H9 (cell line): ENCODE measurements at regions not wholly inside any gene's neighbourhood (a gene's known extent, or its start where the extent isn't known, plus 50 kb on each side); places are given as distances from the start of the nearest gene placed in this dataset.

Source experiments
- DNase-seq: peaks from one replicate; pipeline ENCODE4 v3.0.0-alpha.2; 2017
- H2AFZ ChIP-seq: one replicate; pipeline ENCODE4 v1.6.1; 2013; ENCODE audit warnings: mild to moderate bottlenecking, low read length, control low read depth, moderate library complexity
- H2AK5ac ChIP-seq: 2 replicates; pipeline ENCODE4 v1.6.1; 2013; ENCODE audit warnings: low read length, control low read depth, mixed read lengths; ENCODE audit not compliant: insufficient read length
- H2BK120ac ChIP-seq: one replicate; pipeline ENCODE4 v1.6.1; 2013; ENCODE audit warnings: low read depth, mild to moderate bottlenecking, low read length, control low read depth, inconsistent platforms; ENCODE audit not compliant: poor library complexity, severe bottlenecking
- H2BK12ac ChIP-seq: 2 replicates; pipeline ENCODE4 v1.6.1; 2013; ENCODE audit warnings: low read length, control low read depth, mixed read lengths, low read depth; ENCODE audit not compliant: insufficient read length
- H2BK15ac ChIP-seq: 2 replicates; pipeline ENCODE4 v1.6.1; 2013; ENCODE audit warnings: low read depth, low read length, control low read depth
- H2BK20ac ChIP-seq: one replicate; pipeline ENCODE4 v1.6.1; 2013; ENCODE audit warnings: low read depth, mild to moderate bottlenecking, low read length, control low read depth, inconsistent platforms; ENCODE audit not compliant: poor library complexity, severe bottlenecking
- H2BK5ac ChIP-seq: 2 replicates; pipeline ENCODE4 v1.6.1; 2013; ENCODE audit warnings: low read length, control low read depth, mixed read lengths; ENCODE audit not compliant: insufficient read length
- H3K14ac ChIP-seq: 2 replicates; pipeline ENCODE4 v1.6.1; 2013; ENCODE audit warnings: low read length, control low read depth; ENCODE audit not compliant: insufficient read depth
- H3K18ac ChIP-seq: 2 replicates; pipeline ENCODE4 v1.6.1; 2013; ENCODE audit warnings: low read depth, mild to moderate bottlenecking, mixed read lengths, low read length, control low read depth; ENCODE audit not compliant: insufficient read length
- H3K23ac ChIP-seq: 2 replicates; pipeline ENCODE4 v1.6.1; 2013; ENCODE audit warnings: low read length, control low read depth, mixed read lengths, low read depth; ENCODE audit not compliant: insufficient read length
- H3K23me2 ChIP-seq: 2 replicates; pipeline ENCODE4 v1.6.1; 2013; ENCODE audit warnings: low read depth, mild to moderate bottlenecking, mixed read lengths, low read length, control low read depth; ENCODE audit not compliant: insufficient read length, poor library complexity, severe bottlenecking
- H3K27ac ChIP-seq: 2 replicates; pipeline ENCODE4 v1.5.1; 2013; ENCODE audit warnings: low read length, control low read depth, mixed read lengths, low read depth; ENCODE audit not compliant: insufficient read length
- H3K27me3 ChIP-seq: 2 replicates; pipeline ENCODE4 v1.6.1; 2013; ENCODE audit warnings: low read length, control low read depth, inconsistent platforms; ENCODE audit not compliant: insufficient read depth
- H3K4ac ChIP-seq: 2 replicates; pipeline ENCODE4 v1.6.1; 2013; ENCODE audit warnings: low read depth, mild to moderate bottlenecking, control low read depth, inconsistent platforms, low read length, moderate library complexity
- H3K4me1 ChIP-seq: 2 replicates; pipeline ENCODE4 v1.6.1; 2013; ENCODE audit warnings: low read length, control low read depth, inconsistent platforms; ENCODE audit not compliant: insufficient read depth
- H3K4me2 ChIP-seq: 2 replicates; pipeline ENCODE4 v1.6.1; 2013; ENCODE audit warnings: low read length, control low read depth, mixed read lengths; ENCODE audit not compliant: insufficient read length, insufficient read depth
- H3K56ac ChIP-seq: 2 replicates; pipeline ENCODE4 v1.6.1; 2013; ENCODE audit warnings: low read depth, mild to moderate bottlenecking, mixed read lengths, low read length, control low read depth; ENCODE audit not compliant: insufficient read length
- H3K79me1 ChIP-seq: 2 replicates; pipeline ENCODE4 v1.6.1; 2013; ENCODE audit warnings: low read depth, mild to moderate bottlenecking, moderate library complexity, low read length, control low read depth, inconsistent platforms; ENCODE audit not compliant: insufficient read depth, poor library complexity, severe bottlenecking
- H3K79me2 ChIP-seq: 2 replicates; pipeline ENCODE4 v1.6.1; 2013; ENCODE audit warnings: low read length, control low read depth, inconsistent platforms; ENCODE audit not compliant: insufficient read depth
- H3K9ac ChIP-seq: 2 replicates; pipeline ENCODE4 v1.6.1; 2013; ENCODE audit warnings: low read length, control low read depth, mixed read lengths; ENCODE audit not compliant: insufficient read length; ENCODE audit errors: extremely low read depth
- H3K9me3 ChIP-seq: one replicate; pipeline ENCODE4 v1.6.1; 2013; ENCODE audit warnings: low read depth, low read length, inconsistent platforms; ENCODE audit not compliant: control insufficient read depth
- H3T11ph ChIP-seq: one replicate; pipeline ENCODE4 v1.6.1; 2013; ENCODE audit warnings: mild to moderate bottlenecking, low read length, control low read depth, inconsistent platforms
- H4K20me1 ChIP-seq: one replicate; pipeline ENCODE4 v1.6.1; 2013; ENCODE audit not compliant: control insufficient read depth, insufficient read length, insufficient read depth
- H4K5ac ChIP-seq: 2 replicates; pipeline ENCODE4 v1.6.1; 2013; ENCODE audit warnings: low read depth, mild to moderate bottlenecking, mixed read lengths, low read length, control low read depth; ENCODE audit not compliant: insufficient read length
- H4K8ac ChIP-seq: replicated peaks from 2 replicates; pipeline ENCODE4 v1.6.1; 2013; ENCODE audit warnings: low read length, control low read depth, mixed read lengths, low read depth; ENCODE audit not compliant: insufficient read length
- H4K91ac ChIP-seq: 2 replicates; pipeline ENCODE4 v1.6.1; 2013; ENCODE audit warnings: low read depth, mild to moderate bottlenecking, moderate library complexity, mixed read lengths, low read length, control low read depth; ENCODE audit not compliant: insufficient read length
- H3K27ac Mint-ChIP-seq, 3 experiments: 2 replicates in 2 of 3; 3 replicates in 1 of 3; pipeline ENCODE4 v1.8.0; 2020 to 2021; ENCODE audit warnings: mixed read lengths in 3 of 3, mild to moderate bottlenecking in 1 of 3, moderate library complexity in 1 of 3
- H3K27me3 Mint-ChIP-seq: 2 replicates; pipeline ENCODE4 v1.8.0; 2021; ENCODE audit warnings: low read depth, mild to moderate bottlenecking, moderate library complexity, mixed read lengths
- H3K36me3 Mint-ChIP-seq, 3 experiments: 2 replicates in 2 of 3; 3 replicates in 1 of 3; pipeline ENCODE4 v1.8.0; 2020 to 2021; ENCODE audit warnings: low read depth in 3 of 3, mixed read lengths in 3 of 3; ENCODE audit not compliant: insufficient read depth in 1 of 3
- H3K4me1 Mint-ChIP-seq, 2 experiments: 2 replicates each; pipeline ENCODE4 v1.8.0; 2020; ENCODE audit warnings: mixed read lengths in 2 of 2
- H3K4me3 Mint-ChIP-seq, 2 experiments: 2 replicates in 1 of 2; 3 replicates in 1 of 2; pipeline ENCODE4 v1.8.0; 2020 to 2021; ENCODE audit warnings: mild to moderate bottlenecking in 2 of 2, mixed read lengths in 2 of 2, moderate library complexity in 1 of 2
- H3K9me3 Mint-ChIP-seq, 2 experiments: 2 replicates in 1 of 2; 3 replicates in 1 of 2; pipeline ENCODE4 v1.8.0; 2020; ENCODE audit warnings: mild to moderate bottlenecking in 2 of 2, mixed read lengths in 2 of 2, moderate library complexity in 1 of 2
- WGBS: extraction: QIAGEN DNeasy Blood & Tissue Kit; methylation state at CpG from one replicate; pipeline ENCODE4 v1.1.7; 2013; ENCODE audit warnings: missing lambda C conversion rate, low lambda C conversion rate, mixed read lengths; ENCODE audit not compliant: insufficient read length; ENCODE audit errors: extremely low coverage; 5-methylcytosine and 5-hydroxymethylcytosine counted together
- TF ChIP-seq, protein P1 (sequence below): fragments of 200-600 bp; sonication (generic); conservative IDR thresholded peaks from 3 replicates; pipeline ENCODE4 v1.8.0; 2021; ENCODE audit warnings: antibody characterized with exemption, mild to moderate bottlenecking

DNA sequence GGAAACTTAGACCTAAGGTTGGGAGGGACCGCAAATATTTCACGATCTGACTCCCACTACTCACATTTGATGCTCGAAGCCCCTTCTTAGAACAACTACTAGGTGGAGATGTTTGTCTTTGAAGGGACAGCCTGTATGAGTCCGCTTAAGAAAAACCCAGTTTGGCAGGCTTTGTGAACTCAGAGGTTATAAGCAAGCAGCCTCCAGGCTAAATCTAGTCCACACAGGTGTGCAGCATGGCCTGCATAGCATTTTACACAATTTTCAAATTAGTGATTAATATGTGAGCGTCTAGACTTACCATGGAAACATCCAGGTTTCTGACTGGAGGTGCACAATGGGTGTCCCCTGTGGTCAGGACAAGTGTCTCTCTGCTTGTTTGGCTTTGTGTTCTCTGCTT, 127.1 kb downstream of the KIF4B start:
- no peak overlapping the region for H3K18ac ChIP-seq
- no peaks in the 10 kb centered on the region for H4K20me1 ChIP-seq
- TF ChIP-seq, protein P1, sequence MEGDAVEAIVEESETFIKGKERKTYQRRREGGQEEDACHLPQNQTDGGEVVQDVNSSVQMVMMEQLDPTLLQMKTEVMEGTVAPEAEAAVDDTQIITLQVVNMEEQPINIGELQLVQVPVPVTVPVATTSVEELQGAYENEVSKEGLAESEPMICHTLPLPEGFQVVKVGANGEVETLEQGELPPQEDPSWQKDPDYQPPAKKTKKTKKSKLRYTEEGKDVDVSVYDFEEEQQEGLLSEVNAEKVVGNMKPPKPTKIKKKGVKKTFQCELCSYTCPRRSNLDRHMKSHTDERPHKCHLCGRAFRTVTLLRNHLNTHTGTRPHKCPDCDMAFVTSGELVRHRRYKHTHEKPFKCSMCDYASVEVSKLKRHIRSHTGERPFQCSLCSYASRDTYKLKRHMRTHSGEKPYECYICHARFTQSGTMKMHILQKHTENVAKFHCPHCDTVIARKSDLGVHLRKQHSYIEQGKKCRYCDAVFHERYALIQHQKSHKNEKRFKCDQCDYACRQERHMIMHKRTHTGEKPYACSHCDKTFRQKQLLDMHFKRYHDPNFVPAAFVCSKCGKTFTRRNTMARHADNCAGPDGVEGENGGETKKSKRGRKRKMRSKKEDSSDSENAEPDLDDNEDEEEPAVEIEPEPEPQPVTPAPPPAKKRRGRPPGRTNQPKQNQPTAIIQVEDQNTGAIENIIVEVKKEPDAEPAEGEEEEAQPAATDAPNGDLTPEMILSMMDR: no peak
- H3K27ac Mint-ChIP-seq: no peak overlapping the region
- H3K4me1 Mint-ChIP-seq: peaks cover 6 to 12% of the 10 kb centered on the region in 2 experiments; a peak in 3 of 4 replicates
- no peak overlapping the region for H3K9ac ChIP-seq
- H2BK20ac ChIP-seq: no peak overlapping the region
- no peak overlapping the region for H3K4me2 ChIP-seq
- no peaks in the 10 kb centered on the region for H3K27me3 ChIP-seq
- H3K9me3 Mint-ChIP-seq: no peaks in the 10 kb centered on the region
- H3K4me3 Mint-ChIP-seq: no peak overlapping the region
- H3K23me2 ChIP-seq: no peaks in the 10 kb centered on the region
- no peak overlapping the region for H4K8ac ChIP-seq
- no peak overlapping the region for H3K56ac ChIP-seq
- H3T11ph ChIP-seq: no peak overlapping the region
- H2AK5ac ChIP-seq: no peak overlapping the region
- no peak overlapping the region for H2BK120ac ChIP-seq
- no peak overlapping the region for H2BK15ac ChIP-seq
- no peak overlapping the region for H3K23ac ChIP-seq
- no peak overlapping the region for H3K27ac ChIP-seq
- H3K79me2 ChIP-seq: no peaks in the 10 kb centered on the region
- H2AFZ ChIP-seq: no peak overlapping the region
- no peaks in the 10 kb centered on the region; a peak in 2 of 7 replicates for H3K36me3 Mint-ChIP-seq
- H4K5ac ChIP-seq: no peak overlapping the region
- H2BK5ac ChIP-seq: no peak overlapping the region
- no CpG with 5 or more reads among the region's 5 CpGs for WGBS
- H3K4ac ChIP-seq: no peak overlapping the region
- no peak overlapping the region for H2BK12ac ChIP-seq
- H3K9me3 ChIP-seq: no peaks in the 10 kb centered on the region
- no peak overlapping the region for H3K14ac ChIP-seq
- no peaks in the 10 kb centered on the region for H3K27me3 Mint-ChIP-seq
- no peak for DNase-seq
- no peaks in the 10 kb centered on the region for H3K79me1 ChIP-seq
- no peaks in the 10 kb centered on the region for H3K4me1 ChIP-seq
- H4K91ac ChIP-seq: no peak overlapping the region
